ENCODE measurements at regions not wholly inside any gene's neighbourhood (a gene's known extent, or its start where the extent isn't known, plus 50 kb on each side); places are given as distances from the start of the nearest gene placed in this dataset.
A peak's percentile ranks its signal among the peaks of the same experiment; 100 is the strongest.
"Not testable (repeated sequence)": the region's sequence is repeated elsewhere in the genome, so short reads cannot be mapped to it uniquely, and the experiment has no call there.

DNA sequence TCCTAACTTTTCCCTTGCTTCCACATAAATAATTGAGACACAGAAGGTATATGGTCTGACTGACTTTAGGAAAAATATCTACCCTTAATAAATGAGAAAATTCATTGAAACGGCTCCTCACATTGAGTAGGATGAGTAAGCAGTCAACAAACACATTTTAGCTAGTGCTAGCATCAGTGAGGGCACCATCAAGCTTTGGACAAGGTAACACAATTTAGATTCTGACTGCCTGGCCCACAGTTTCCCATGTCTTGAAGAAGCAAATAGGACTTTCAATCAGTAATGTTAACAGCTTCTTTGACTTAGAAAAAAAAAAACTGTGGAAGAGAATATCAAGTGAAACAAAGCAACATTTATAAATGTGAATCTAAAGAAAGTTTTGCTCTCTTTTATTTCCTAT lies 70.1 kb upstream of the MBNL1 start:
- no peak for DNase-seq

DNA sequence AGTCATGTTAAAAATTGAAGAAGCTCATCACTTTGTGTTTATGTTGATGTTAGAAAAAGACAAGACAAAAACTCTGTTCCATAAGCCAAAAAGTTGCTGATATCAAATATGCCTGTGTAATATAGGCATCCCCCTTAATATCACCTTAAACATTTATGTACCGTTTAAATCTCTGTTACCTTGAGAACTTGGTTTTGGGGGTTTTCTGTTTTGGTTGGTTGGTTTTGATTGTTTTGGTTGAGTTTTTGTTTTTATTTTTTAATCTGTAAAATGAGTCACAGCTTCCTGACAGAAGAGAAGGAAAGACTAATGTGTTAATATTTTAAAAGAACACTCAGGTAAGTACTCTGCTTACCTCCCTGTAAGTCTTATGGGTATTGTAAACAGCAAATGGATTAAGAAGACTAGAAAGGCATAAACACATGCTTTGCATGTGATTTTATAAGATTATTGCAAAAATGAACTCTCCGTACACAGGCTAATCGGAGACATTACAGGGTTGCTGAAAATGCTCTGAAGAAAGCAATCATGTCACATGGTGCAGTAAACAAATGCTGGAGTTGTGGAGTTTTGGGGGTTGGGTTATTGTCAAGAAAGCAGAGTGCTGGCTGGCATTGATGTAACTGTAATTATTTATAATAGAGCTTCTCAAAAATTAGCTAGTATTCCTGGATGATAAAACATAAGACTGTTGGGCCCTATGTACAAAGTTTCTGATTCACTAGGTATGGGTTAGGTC lies 69.5 kb upstream of the MBNL1 start:
- no peak for DNase-seq

- DNase-seq: no peak
Measured at GRCh38 chr3:152200476-152201420, 68.0 kb upstream of the MBNL1 start.

DNA sequence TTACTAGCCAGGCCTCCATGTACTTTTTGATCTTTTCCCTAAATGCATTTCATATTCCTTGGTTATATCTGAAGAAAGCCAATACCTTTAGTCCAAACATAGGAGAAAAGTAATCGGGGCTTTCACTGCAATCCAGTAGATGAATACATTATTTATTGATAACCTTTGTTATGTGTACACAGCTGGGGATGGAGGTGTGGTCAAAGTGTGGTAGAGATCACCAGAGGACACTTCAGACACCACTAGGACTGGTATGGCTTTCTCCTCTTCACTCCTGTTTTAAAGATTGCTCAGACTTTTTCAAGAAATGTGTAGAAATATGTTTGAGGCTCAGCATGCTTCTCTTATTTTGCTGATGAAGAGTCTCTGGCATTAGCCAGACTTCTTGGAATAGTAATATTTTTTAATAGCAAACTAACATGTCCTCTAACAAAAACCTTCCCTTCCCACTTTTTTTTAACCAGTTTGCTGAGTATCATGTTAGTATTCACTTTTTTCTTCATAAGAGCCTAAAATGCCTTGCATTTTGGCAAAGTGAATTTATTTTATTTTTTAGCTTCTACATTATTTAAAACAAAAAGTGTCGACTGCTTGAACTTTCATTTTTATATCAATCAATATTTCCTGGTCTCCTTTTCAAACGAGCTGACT lies 65.6 kb upstream of the MBNL1 start:
- DNase-seq: peak; percentile 32

- DNase-seq: no peak
Measured at GRCh38 chr3:152203652-152204051, 65.1 kb upstream of the MBNL1 start.

DNA sequence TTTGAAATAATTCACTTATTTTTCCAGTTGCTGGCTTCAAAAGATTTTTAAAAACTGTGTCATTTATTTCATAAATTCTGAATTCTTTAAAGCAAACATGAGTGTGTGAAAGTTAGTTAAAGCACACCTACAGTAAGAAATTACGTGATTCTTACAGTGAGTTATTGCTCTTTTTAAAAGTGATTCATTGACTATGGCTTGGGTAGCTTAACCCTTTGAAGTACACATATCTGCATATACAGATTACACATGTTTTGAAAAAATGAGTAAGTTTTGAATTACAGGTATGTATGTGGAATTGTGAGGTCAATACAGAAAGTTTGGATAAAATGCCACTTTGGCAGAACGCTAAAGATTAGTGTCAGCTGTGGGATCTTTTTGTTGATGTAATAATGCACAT lies 64.5 kb upstream of the MBNL1 start:
- DNase-seq: no peak

GRCh38 chr3:152205097-152205593 lies 63.6 kb upstream of the MBNL1 start:
- no peak for DNase-seq

GRCh38 chr3:152206243-152206760 lies 62.4 kb upstream of the MBNL1 start:
- DNase-seq: no peak

- no peak for DNase-seq
Measured at GRCh38 chr3:152208439-152208838, 60.3 kb upstream of the MBNL1 start.

DNA sequence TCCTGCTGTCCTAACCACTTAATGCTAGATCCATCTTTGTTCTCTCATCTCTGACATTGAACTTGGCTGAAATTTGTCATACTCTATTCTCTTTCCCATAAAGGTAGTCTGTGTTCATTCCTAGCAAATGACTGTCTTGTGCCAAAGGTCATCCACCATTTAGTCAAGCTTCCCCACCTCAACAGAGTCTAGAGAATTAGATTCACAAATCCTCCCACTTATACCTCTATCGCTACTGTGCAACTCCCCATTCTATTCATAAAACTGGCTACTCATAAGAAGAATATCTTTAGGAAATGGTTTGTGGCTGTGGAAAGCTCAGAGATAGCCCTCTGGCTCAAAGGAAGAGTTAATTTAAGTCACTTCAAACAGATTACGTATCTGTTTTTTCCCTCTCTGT lies 59.7 kb upstream of the MBNL1 start:
- no peak for DNase-seq

GRCh38 chr3:152209776-152210175 lies 59.0 kb upstream of the MBNL1 start:
- no peak for DNase-seq

- DNase-seq: no peak
Measured at GRCh38 chr3:152210697-152211096, 58.0 kb upstream of the MBNL1 start.

DNA sequence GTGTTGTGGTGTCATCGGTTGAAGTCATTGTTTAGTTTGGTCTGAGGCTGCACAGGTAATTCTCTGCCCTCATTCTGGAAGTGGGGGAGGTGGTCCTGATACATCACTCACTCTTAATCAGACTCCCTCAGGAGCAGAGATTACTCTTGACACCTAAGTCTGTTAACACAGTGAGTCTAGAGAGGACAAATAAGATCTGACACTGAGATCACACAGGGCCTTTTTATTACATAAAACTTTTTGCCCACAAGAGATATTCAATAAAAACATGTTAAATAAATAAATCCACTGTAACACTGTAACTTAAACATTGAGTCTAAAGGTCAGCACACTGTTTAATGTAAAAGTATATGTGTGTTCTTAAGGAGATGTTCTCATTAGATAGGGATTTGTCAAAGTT lies 57.1 kb upstream of the MBNL1 start:
- no peak for DNase-seq

GRCh38 chr3:152213203-152213602 lies 55.5 kb upstream of the MBNL1 start:
- DNase-seq: no peak

- DNase-seq: no peak
Measured at GRCh38 chr3:152213938-152214337, 54.8 kb upstream of the MBNL1 start.

DNA sequence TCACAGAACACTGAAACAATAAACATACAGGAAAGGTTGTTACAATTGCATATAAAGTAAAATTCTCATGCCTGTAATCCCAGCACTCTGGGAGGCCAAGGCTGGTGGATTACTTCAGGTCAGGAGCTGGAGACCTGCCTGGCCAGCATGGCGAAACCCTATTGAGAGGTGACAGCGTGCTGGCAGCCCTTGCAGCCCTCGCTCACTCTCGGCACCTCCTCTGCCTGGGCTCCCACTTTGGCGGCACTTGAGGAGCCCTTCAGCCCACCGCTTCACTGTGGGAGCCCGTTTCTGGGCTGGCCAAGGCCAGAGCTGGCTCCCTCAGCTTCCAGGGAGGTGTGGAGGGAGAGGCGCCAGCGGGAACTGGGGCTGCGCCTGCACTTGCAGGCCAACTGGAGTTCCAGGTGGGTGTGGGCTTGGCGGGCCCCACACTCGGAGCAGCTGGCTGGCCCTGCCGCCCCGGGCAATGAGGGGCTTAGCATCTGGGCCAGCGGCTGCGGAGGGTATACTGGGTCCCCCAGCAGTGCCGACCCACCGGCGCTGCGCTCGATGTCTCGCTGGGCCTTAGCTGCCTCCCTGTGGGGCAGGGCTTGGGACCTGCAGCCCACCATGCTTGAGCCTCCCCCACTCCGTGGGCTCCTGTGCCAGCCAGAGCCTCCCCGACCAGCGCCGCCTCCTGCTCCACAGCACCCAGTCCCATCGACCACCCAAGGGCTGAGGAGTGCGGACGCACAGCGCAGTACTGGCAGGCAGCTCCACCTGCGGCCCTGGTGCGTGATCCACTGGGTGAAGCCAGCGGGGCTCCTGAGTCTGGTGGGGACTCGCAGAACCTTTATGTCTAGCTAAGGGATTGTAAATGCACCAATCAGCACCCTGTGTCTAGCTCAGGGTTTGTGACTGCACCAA lies 51.5 kb upstream of the MBNL1 start:
- not testable (repeated sequence) for DNase-seq

GRCh38 chr3:152218602-152219001 lies 50.1 kb upstream of the MBNL1 start:
- no peak for DNase-seq

Measured in DMS53 (cell line).